ENCODE measurements at regions not wholly inside any gene's neighbourhood (a gene's known extent, or its start where the extent isn't known, plus 50 kb on each side); places are given as distances from the start of the nearest gene placed in this dataset.

DNA sequence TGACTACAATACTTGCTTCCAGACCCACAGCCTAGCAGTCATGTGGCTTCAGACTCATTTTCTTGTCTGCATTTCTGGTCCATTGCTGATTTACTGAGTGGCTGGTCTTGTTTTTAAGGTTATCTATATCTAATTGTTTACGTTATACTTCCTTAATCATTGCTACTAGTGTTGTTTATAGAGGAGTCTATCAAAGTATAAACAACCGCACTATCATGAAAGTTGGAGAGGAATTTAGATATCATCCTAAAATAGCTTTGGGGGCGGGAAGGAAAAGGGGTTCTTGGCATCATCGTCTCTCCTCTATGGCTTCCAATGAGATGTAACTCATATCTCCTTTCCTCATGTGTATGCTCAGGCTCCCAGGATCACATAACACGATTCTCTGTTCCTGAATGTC is 372.1 kb upstream of the PBX1 start:
- no peak for TF ChIP-seq EZH2phosphoT487 (IDR thresholded peaks at IDR 0.05; ENCODE audit: borderline replicate concordance)
- no peak for TF ChIP-seq YY1 (IDR thresholded peaks at IDR 0.05; ENCODE audit: extremely low read depth, insufficient replicate concordance, low read depth, low read length)
- no peak for TF ChIP-seq CEBPB (IDR thresholded peaks at IDR 0.05; ENCODE audit: low read depth)
- no peak for TF ChIP-seq CTCF (IDR thresholded peaks at IDR 0.05 in 2 of 3, conservative IDR thresholded peaks at IDR 0.05 in 1 of 3; ENCODE audit: borderline replicate concordance in 1 of 3, insufficient read depth in 1 of 3, low read depth in 2 of 3, low read length in 2 of 3)
- no peak for TF ChIP-seq POLR2A (IDR thresholded peaks at IDR 0.05; ENCODE audit: borderline replicate concordance, extremely low read depth, insufficient read depth, insufficient read length)
- no peak for TF ChIP-seq POLR2AphosphoS5 (IDR thresholded peaks at IDR 0.05; ENCODE audit: low read depth, low read length)
- TF ChIP-seq RAD21 (IDR thresholded peaks at IDR 0.05; ENCODE audit: low read depth), result no peak
- TF ChIP-seq, protein P1, sequence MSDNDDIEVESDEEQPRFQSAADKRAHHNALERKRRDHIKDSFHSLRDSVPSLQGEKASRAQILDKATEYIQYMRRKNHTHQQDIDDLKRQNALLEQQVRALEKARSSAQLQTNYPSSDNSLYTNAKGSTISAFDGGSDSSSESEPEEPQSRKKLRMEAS (IDR thresholded peaks at IDR 0.05), result no peak
- no peak for TF ChIP-seq EZH2 (IDR thresholded peaks at IDR 0.05)
- no peak for TF ChIP-seq REST (IDR thresholded peaks at IDR 0.05; ENCODE audit: low read depth)
- TF ChIP-seq SIN3A (IDR thresholded peaks at IDR 0.05; ENCODE audit: low read depth), result no peak
- TF ChIP-seq ZNF274 (IDR thresholded peaks at IDR 0.05; ENCODE audit: low read depth, low read length), result no peak
- TF ChIP-seq, protein P2, sequence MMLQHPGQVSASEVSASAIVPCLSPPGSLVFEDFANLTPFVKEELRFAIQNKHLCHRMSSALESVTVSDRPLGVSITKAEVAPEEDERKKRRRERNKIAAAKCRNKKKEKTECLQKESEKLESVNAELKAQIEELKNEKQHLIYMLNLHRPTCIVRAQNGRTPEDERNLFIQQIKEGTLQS (IDR thresholded peaks at IDR 0.05), result no peak
- no peak for TF ChIP-seq SP1 (IDR thresholded peaks at IDR 0.05; ENCODE audit: low read depth)

All from HCT116 (cell line).